GM18508 (cell line): ENCODE measurements at regions not wholly inside any gene's neighbourhood (a gene's known extent, or its start where the extent isn't known, plus 50 kb on each side); places are given as distances from the start of the nearest gene placed in this dataset.
"Not testable (repeated sequence)": the region's sequence is repeated elsewhere in the genome, so short reads cannot be mapped to it uniquely, and the experiment has no call there.

Source experiments
- ATAC-seq: cut with Tn5 transposase; IDR thresholded peaks from one replicate; pipeline ENCODE4 v1.9.1; 2021; ENCODE audit warnings: moderate number of reproducible peaks; ENCODE audit not compliant: insufficient read depth, unreplicated experiment

DNA sequence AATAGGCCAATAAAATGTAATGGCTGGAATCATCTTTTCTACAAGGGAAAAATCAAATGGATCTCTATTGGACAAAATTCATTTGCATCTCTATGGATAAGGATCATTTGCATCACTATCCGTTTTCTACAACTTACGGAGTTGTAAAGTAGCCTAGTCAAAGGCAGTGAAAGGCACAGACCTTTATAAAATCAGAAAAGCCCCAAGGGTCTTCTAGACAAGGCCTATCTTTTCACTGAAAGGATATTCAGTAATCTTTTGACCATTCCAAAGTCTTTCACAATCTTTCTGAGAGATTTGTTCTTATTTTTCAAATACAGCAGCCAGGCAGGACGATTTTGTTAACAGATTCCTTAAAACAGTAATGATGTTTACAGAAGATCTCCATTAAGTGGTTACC is 119.5 kb upstream of the JADE1 start:
- no peak for ATAC-seq

DNA sequence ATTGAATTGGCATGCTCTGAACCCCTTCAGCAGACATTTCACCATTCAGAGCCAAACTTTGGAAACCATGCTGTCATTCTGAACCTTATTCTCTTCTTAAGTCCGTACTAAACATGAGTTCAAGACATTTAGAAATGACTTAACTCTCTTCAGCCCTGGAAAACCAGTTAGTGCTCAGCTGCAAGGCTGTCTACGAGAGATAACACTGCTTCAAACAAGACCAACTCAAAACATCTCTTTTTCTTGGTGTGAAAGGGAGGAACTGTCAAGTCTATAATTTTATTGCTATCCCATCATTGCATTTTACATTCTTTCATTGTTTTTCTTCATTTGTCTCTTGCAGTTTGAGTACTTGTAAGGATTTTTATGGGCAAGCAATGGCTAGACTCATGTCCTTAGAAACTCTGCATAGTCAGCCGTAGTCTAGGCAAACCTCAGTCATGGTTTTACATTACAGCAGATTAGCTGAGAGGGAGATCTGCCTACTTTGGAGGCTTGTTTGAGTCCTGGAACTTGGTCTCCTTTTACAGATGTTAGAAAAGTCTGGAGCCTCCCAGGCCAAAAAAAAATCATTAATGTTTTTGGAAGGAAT is 120.6 kb upstream of the JADE1 start:
- no peak for ATAC-seq

DNA sequence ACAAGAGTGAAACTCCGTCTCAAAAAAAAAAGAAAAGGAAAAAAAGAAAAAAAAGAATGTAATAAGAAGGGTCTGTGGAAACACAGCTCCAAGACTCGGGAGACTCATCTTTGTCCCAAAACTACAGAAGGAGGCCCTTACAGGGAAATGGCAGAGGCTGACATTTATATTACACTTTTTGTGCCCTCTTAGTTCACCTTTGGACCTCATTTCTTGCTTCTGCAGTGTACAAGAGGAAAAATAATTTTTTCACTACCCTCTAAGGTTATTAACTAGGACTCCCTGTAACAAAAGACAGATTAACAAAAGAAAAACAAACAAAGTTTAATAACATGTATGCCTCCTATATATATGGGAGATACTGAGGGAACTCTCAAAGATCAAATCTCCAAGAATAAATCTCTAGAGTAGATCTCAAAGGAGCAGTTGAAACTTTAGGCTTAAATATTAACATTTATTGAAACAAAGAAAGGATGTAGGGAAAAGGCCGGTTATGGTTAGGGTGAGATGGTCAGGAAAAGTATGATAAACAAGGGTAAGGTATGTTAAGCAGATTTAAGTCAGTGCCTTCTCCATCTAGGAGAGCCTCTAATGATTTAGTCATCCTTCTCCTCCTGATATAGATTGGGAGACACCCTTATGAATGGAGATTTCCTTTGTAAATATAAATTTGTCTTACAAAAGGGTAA is 121.3 kb upstream of the JADE1 start:
- no peak for ATAC-seq

- no peak for ATAC-seq
Observed at GRCh38 chr4:128686810-128687209, 122.7 kb upstream of the JADE1 start.

GRCh38 chr4:128686032-128686465 is 123.5 kb upstream of the JADE1 start:
- ATAC-seq: no peak

DNA sequence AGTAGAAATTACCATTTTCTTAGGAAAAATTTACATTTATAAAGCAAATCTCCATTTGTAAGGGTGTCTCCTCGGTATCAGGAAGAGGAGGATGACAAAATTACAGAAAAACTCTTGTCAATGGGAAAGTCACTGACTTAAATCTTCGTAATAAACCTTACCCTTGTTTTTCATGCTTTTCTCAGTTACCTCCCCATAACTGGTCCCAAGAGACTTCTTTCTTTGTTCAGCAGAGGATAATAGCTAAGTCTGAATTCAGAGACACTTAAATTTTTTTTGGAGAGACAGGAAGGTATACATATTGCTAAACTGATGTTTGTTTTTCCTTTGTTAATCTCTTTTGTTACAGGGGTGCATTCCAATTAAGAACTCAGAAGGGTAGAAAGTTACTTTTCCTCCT is 125.5 kb upstream of the JADE1 start:
- ATAC-seq: no peak

GRCh38 chr4:128682942-128683666 is 126.4 kb upstream of the JADE1 start:
- ATAC-seq: no peak

- no peak for ATAC-seq
Observed at GRCh38 chr4:128676095-128676494, 133.4 kb upstream of the JADE1 start.

DNA sequence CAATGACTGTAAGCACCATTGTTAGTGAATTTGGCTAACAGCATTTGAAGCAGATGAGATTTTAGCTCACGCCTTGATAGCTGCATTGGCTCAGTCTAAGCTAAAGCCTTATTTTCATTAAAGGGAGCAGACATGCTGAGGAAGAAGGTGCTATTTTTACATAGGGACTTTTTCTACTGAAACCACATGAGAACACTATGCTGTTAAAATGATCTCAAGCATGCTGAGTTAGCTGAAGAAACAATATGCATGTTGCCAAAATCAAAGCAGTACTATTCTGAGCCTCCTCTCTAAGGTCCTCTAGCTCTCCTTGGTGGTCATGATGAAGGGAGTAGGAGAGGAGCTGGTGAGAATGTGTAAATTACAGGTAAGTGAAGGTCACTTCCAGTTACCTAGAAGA is 134.4 kb upstream of the JADE1 start:
- ATAC-seq: peak; percentile 92

DNA sequence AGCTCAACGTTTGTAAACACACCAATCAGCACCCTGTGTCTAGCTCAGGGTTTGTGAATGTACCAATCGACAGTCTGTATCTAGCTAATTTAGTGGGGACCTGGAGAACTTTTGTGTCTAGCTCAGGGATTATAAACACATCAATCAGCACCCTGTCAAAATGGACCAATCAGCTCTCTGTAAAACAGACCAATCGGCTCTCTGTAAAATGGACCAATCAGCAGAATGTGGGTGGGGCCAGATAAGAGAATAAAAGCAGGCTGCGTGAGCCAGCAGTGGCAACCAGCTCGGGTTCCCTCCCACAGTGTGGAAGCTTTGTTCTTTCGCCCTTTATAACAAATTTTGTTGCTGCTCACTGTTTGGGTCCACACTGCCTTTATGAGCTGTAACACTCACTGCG is 136.3 kb upstream of the JADE1 start:
- not testable (repeated sequence) for ATAC-seq

- not testable (repeated sequence) for ATAC-seq
Observed at GRCh38 chr4:128672596-128672995, 136.9 kb upstream of the JADE1 start.

DNA sequence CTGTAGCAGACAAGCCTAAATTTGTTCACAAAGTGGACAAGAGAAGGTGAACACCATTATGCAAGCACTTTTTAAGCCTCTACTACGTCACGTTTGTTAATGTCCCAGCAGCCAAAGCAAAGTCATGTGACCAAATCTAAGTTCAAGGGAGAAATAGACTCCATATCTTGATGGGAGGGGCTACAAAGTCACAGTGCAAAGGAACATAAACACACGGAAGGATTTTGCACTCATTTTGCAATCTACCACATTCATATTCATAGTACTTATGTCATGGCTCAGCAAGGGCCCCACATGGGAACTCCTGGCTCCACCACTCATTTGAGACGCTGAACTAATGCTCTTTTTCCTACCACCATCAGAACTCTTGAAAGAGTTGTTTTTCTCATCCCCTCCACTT is 139.0 kb upstream of the JADE1 start:
- no peak for ATAC-seq

DNA sequence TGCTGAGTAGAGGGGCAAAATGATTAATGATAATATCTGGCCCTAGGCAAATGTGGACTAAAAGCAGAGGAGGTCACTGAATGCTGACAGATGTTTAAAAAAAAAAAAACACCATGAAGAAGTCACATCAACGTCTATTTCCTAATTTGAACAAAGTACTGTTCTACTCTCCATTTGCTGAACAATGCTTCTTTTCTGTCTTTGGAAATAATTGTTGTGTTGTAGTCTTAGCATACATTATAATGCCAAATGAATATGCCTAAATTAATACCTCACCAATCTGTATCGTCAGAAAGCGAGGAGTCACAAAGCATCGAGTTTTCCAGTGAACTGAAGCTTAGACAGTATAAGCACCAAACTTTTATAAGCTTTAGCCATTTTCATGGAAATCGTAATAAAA is 140.9 kb upstream of the JADE1 start:
- ATAC-seq: no peak

DNA sequence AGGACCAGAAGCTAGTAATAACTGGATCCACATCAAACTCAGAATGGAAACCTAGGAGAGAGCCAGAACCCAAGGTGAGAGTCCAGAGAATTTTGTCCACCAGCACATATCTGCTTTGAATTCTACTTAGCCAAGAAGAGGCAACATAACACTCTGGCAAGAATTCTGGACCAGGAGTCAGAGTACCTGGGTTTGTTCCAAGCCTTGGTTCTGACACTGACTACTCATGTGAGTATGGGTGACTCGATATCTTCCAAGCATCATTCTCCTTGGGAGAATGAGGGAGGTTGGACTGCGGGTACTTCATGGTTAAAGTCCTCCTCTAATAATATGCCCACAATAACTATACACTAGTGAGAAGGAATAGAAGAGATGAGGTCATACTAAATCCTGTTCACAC is 144.0 kb upstream of the JADE1 start:
- ATAC-seq: no peak

DNA sequence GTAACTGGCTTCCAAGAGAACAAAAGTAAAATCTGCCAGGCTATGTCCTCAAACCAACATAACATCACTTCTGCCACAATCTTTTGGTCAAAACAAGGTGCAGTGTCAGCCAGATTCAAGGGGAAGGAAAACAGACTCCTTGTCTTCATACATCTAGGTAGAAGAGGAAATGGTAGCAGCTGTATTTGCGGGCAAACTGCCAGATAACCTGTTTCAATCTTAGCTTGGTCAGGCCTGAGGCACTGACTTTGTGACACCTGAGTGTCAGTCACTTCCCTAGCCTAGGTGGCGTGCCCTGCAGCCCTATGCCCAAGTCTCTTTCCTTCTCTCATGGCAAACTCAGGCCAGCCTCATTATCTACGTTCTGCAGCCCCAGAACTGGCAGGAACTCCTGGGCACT is 146.2 kb upstream of the JADE1 start:
- peak; percentile 66 for ATAC-seq

DNA sequence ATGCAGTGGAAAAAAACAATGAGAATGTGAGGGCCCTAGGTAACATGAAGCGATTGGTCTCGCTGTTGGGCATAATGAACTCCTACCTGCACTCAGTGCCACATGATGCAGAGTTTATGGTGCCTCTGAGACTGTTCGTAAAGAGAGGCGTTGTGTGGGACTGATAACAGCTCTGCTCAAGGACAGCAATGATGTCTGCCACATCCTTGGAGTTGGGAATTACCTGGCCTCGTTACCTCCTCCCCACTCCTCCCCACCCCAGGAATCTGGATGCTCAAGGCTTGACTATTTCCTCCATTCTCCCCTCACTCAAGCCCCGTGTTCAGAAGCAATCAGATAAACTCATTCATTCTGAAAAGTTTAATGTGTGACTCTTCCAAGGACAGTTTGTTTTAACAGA is 148.0 kb upstream of the JADE1 start:
- ATAC-seq: no peak

- no peak for ATAC-seq
Observed at GRCh38 chr4:128660361-128661215, 148.9 kb upstream of the JADE1 start.

DNA sequence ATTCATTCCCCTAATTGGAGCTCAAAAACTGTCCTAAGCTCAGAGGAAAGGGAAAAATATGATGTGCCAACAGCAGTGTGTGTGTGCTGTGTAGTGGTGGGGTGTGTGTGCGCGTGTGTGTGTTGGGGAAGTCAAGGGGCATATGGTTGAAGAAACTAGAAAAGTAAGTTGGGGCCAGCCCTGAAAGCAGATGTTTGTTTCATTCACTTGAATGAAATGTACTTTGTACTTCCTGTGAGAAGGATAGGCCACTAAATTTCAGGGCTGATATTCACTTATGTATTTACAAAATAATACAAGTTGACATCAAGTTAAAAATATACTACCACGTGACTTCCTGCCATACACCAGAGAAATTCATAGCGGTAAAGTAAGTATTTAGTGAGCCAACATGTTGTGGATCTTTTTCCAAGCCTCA is 151.3 kb upstream of the JADE1 start:
- no peak for ATAC-seq

- ATAC-seq: no peak
Observed at GRCh38 chr4:128657638-128658037, 151.9 kb upstream of the JADE1 start.

GRCh38 chr4:128654465-128654864 is 155.0 kb upstream of the JADE1 start:
- ATAC-seq: no peak
